ENCODE measurements at regions not wholly inside any gene's neighbourhood (a gene's known extent, or its start where the extent isn't known, plus 50 kb on each side); places are given as distances from the start of the nearest gene placed in this dataset.

GRCh38 chr1:95728841-95729240, 494.8 kb downstream of the RWDD3 start:
- Histone ChIP-seq H3K4me3 (no peak overlapping the region), H3K27ac (no peak overlapping the region), H3K9me3 (no peaks in the 10 kb centered on the region), H3K36me3 (no peaks in the 10 kb centered on the region), H3K4me1 (peaks cover 0 to 13% (median 0%) of the 10 kb centered on the region in 3 donors), H3K27me3 (no peaks in the 10 kb centered on the region)
- TF ChIP-seq CTCF (IDR thresholded peaks at IDR 0.05) = no peak
- TF ChIP-seq POLR2A (IDR thresholded peaks at IDR 0.05) = no peak
- no peak for TF ChIP-seq POLR2AphosphoS5 (IDR thresholded peaks at IDR 0.05)
- no peak for TF ChIP-seq EP300 (IDR thresholded peaks at IDR 0.05)
- WGBS, 2 donors (ENCODE audit: low coverage in 1 of 2) = 80 to 89% methylated on average over 2 of the region's 2 CpGs
- ATAC-seq = no peak

GRCh38 chr1:95730986-95731385, 497.0 kb downstream of the RWDD3 start:
- TF ChIP-seq POLR2AphosphoS5 (IDR thresholded peaks at IDR 0.05) (no peak), CTCF (IDR thresholded peaks at IDR 0.05) (no peak), EP300 (IDR thresholded peaks at IDR 0.05) (no peak), POLR2A (IDR thresholded peaks at IDR 0.05) (no peak)

GRCh38 chr1:95731466-95731865, 497.5 kb downstream of the RWDD3 start:
- H3K9me3 ChIP-seq = no peaks in the 10 kb centered on the region
- H3K4me1 ChIP-seq = peaks cover 0 to 8% (median 0%) of the 10 kb centered on the region in 3 donors
- no peak overlapping the region for H3K4me3 ChIP-seq
- H3K36me3 ChIP-seq = no peaks in the 10 kb centered on the region
- TF ChIP-seq POLR2A (IDR thresholded peaks at IDR 0.05) = no peak
- no peak for ATAC-seq
- H3K27me3 ChIP-seq = no peaks in the 10 kb centered on the region
- H3K27ac ChIP-seq = no peak overlapping the region

More at GRCh38 chr1:95730986-95731385, 497.0 kb downstream of the RWDD3 start:
- Histone ChIP-seq H3K4me3 (no peak overlapping the region), H3K27ac (no peak overlapping the region), H3K9me3 (no peaks in the 10 kb centered on the region), H3K27me3 (no peaks in the 10 kb centered on the region), H3K4me1 (peaks cover 0 to 13% (median 0%) of the 10 kb centered on the region in 3 donors), H3K36me3 (no peaks in the 10 kb centered on the region)
- no peak for ATAC-seq
- WGBS, 2 donors (ENCODE audit: low coverage in 1 of 2) = 50 to 66% methylated on average over 1 to 2 of the region's 3 CpGs

GRCh38 chr1:95733031-95733430, 499.0 kb downstream of the RWDD3 start:
- ATAC-seq = no peak
- no peak overlapping the region for H3K27ac ChIP-seq
- no peak overlapping the region for H3K4me3 ChIP-seq
- no peaks in the 10 kb centered on the region for H3K4me1 ChIP-seq
- H3K27me3 ChIP-seq = no peaks in the 10 kb centered on the region
- TF ChIP-seq EP300 (IDR thresholded peaks at IDR 0.05) (no peak), POLR2A (IDR thresholded peaks at IDR 0.05) (no peak), POLR2AphosphoS5 (IDR thresholded peaks at IDR 0.05) (no peak), CTCF (IDR thresholded peaks at IDR 0.05) (no peak)
- WGBS, 2 donors (ENCODE audit: low coverage in 1 of 2) = 20% methylated on average over 1 of the region's 1 CpG; no CpG with 5 or more reads in 1 of the 2 donors
- H3K36me3 ChIP-seq = no peaks in the 10 kb centered on the region
- H3K9me3 ChIP-seq = peaks cover 0 to 10% (median 0%) of the 10 kb centered on the region in 3 donors

DNA sequence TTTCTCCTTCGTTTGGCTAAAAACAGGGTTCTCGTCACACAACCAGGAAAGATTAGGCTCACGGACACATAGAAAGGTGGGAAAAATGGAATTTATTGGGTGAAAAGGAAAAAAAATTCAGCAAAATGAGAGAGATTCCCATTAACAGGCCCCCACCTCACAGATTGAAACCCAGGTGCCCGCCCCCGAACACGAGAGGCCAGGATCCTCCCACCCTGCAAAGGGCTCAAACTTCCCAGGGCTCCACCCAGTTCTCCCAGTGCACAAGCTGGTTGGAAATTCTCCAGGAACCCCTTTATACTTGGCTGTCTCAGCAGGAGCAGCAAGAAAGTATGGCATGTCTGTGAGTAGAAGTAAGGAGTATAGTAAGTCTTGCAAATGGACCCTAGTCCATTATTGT, 499.7 kb downstream of the RWDD3 start:
- 85 to 94% methylated on average over 6 of the region's 6 CpGs for WGBS, 2 donors (ENCODE audit: low coverage in 1 of 2)
- Histone ChIP-seq H3K27me3 (no peaks in the 10 kb centered on the region), H3K4me3 (no peak overlapping the region), H3K27ac (no peak overlapping the region), H3K9me3 (peaks cover 0 to 15% (median 0%) of the 10 kb centered on the region in 3 donors), H3K4me1 (no peaks in the 10 kb centered on the region), H3K36me3 (no peaks in the 10 kb centered on the region)
- TF ChIP-seq CTCF (IDR thresholded peaks at IDR 0.05) = no peak
- no peak for TF ChIP-seq POLR2A (IDR thresholded peaks at IDR 0.05)
- TF ChIP-seq POLR2AphosphoS5 (IDR thresholded peaks at IDR 0.05) = no peak
- TF ChIP-seq EP300 (IDR thresholded peaks at IDR 0.05) = no peak
- no peak for ATAC-seq
